ENCODE measurements at regions not wholly inside any gene's neighbourhood (a gene's known extent, or its start where the extent isn't known, plus 50 kb on each side); places are given as distances from the start of the nearest gene placed in this dataset.
"Not testable (repeated sequence)": the region's sequence is repeated elsewhere in the genome, so short reads cannot be mapped to it uniquely, and the experiment has no call there.

- no peak for DNase-seq (ENCODE audit: low read depth)
- in situ Hi-C loops (cut with HindIII; ENCODE audit: low pct_unique_long_range_greater_than_20kb, low sequenced_read_pairs) = no loop called here
Measured at GRCh38 chr10:23611308-23612029, 172.6 kb downstream of the OTUD1 start.

GRCh38 chr10:23613900-23614299, 175.0 kb downstream of the OTUD1 start:
- DNase-seq (ENCODE audit: low read depth) = no peak
- in situ Hi-C loops (cut with HindIII; ENCODE audit: low pct_unique_long_range_greater_than_20kb, low sequenced_read_pairs) = no loop called here

GRCh38 chr10:23614483-23614882, 175.6 kb downstream of the OTUD1 start:
- DNase-seq (ENCODE audit: low read depth) = no peak
- in situ Hi-C loops (cut with HindIII; ENCODE audit: low pct_unique_long_range_greater_than_20kb, low sequenced_read_pairs) = no loop called here

- no peak for DNase-seq (ENCODE audit: low read depth)
- in situ Hi-C loops (cut with HindIII; ENCODE audit: low pct_unique_long_range_greater_than_20kb, low sequenced_read_pairs) = no loop called here
Measured at GRCh38 chr10:23630376-23630775, 191.5 kb downstream of the OTUD1 start.

- no peak for DNase-seq (ENCODE audit: low read depth)
- in situ Hi-C loops (cut with HindIII; ENCODE audit: low pct_unique_long_range_greater_than_20kb, low sequenced_read_pairs) = no loop called here
Measured at GRCh38 chr10:23630885-23631284, 192.0 kb downstream of the OTUD1 start.

GRCh38 chr10:23643111-23643780, 204.4 kb downstream of the OTUD1 start:
- in situ Hi-C loops (cut with HindIII; ENCODE audit: low pct_unique_long_range_greater_than_20kb, low sequenced_read_pairs) = no loop called here
- DNase-seq (ENCODE audit: low read depth) = no peak

GRCh38 chr10:23648618-23649017, 209.7 kb downstream of the OTUD1 start:
- in situ Hi-C loops (cut with HindIII; ENCODE audit: low pct_unique_long_range_greater_than_20kb, low sequenced_read_pairs) = no loop called here
- no peak for DNase-seq (ENCODE audit: low read depth)

GRCh38 chr10:23656735-23657134, 217.9 kb downstream of the OTUD1 start:
- in situ Hi-C loops (cut with HindIII; ENCODE audit: low pct_unique_long_range_greater_than_20kb, low sequenced_read_pairs) = no loop called here
- peak; percentile 3 for DNase-seq (ENCODE audit: low read depth)

- no peak for DNase-seq (ENCODE audit: low read depth)
- in situ Hi-C loops (cut with HindIII; ENCODE audit: low pct_unique_long_range_greater_than_20kb, low sequenced_read_pairs) = no loop called here
Measured at GRCh38 chr10:23657677-23658076, 218.8 kb downstream of the OTUD1 start.

GRCh38 chr10:23671866-23672265, 233.0 kb downstream of the OTUD1 start:
- in situ Hi-C loops (cut with HindIII; ENCODE audit: low pct_unique_long_range_greater_than_20kb, low sequenced_read_pairs); DNase-seq (ENCODE audit: low read depth): not testable (repeated sequence)

GRCh38 chr10:23675585-23675984, 236.7 kb downstream of the OTUD1 start:
- in situ Hi-C loops (cut with HindIII; ENCODE audit: low pct_unique_long_range_greater_than_20kb, low sequenced_read_pairs) = no loop called here
- DNase-seq (ENCODE audit: low read depth) = no peak

GRCh38 chr10:23676296-23676695, 237.4 kb downstream of the OTUD1 start:
- DNase-seq (ENCODE audit: low read depth) = no peak
- in situ Hi-C loops (cut with HindIII; ENCODE audit: low pct_unique_long_range_greater_than_20kb, low sequenced_read_pairs) = no loop called here

- no peak for DNase-seq (ENCODE audit: low read depth)
- in situ Hi-C loops (cut with HindIII; ENCODE audit: low pct_unique_long_range_greater_than_20kb, low sequenced_read_pairs) = no loop called here
Measured at GRCh38 chr10:23686722-23687121, 247.8 kb downstream of the OTUD1 start.

- no peak for DNase-seq (ENCODE audit: low read depth)
- in situ Hi-C loops (cut with HindIII; ENCODE audit: low pct_unique_long_range_greater_than_20kb, low sequenced_read_pairs) = no loop called here
Measured at GRCh38 chr10:23692736-23693135, 253.9 kb downstream of the OTUD1 start.

GRCh38 chr10:23693501-23693901, 254.6 kb downstream of the OTUD1 start:
- in situ Hi-C loops (cut with HindIII; ENCODE audit: low pct_unique_long_range_greater_than_20kb, low sequenced_read_pairs) = no loop called here
- no peak for DNase-seq (ENCODE audit: low read depth)

GRCh38 chr10:23693925-23694324, 255.1 kb downstream of the OTUD1 start:
- no peak for DNase-seq (ENCODE audit: low read depth)
- in situ Hi-C loops (cut with HindIII; ENCODE audit: low pct_unique_long_range_greater_than_20kb, low sequenced_read_pairs) = no loop called here

GRCh38 chr10:23694446-23694920, 255.6 kb downstream of the OTUD1 start:
- no peak for DNase-seq (ENCODE audit: low read depth)
- in situ Hi-C loops (cut with HindIII; ENCODE audit: low pct_unique_long_range_greater_than_20kb, low sequenced_read_pairs) = no loop called here

GRCh38 chr10:23694921-23695824, 256.3 kb downstream of the OTUD1 start:
- in situ Hi-C loops (cut with HindIII; ENCODE audit: low pct_unique_long_range_greater_than_20kb, low sequenced_read_pairs) = no loop called here
- DNase-seq (ENCODE audit: low read depth) = no peak

Measured in Caki2 (cell line).